ENCODE measurements at regions not wholly inside any gene's neighbourhood (a gene's known extent, or its start where the extent isn't known, plus 50 kb on each side); places are given as distances from the start of the nearest gene placed in this dataset.

- no peak for TF ChIP-seq EZH2phosphoT487 (IDR thresholded peaks at IDR 0.05; ENCODE audit: borderline replicate concordance, low read depth)
- TF ChIP-seq JUND (IDR thresholded peaks at IDR 0.05) = no peak
- TF ChIP-seq MAX (IDR thresholded peaks at IDR 0.05; ENCODE audit: low read depth) = no peak
- no peak for TF ChIP-seq IRF3 (IDR thresholded peaks at IDR 0.05; ENCODE audit: low read depth, low read length)
These were observed 55.9 kb upstream of the RTN4 start (continued) for GRCh38 chr2:55106148-55106547.

- H3F3A ChIP-seq (replicated peaks; ENCODE audit: insufficient read depth) = peaks cover 60% of the 10 kb centered on the region
- peak overlapping the region in 1 of 2 experiments; percentile 63; a peak in 1 of 4 replicates for H3K27ac ChIP-seq (ENCODE audit: low read depth in 2 of 2, low read length in 1 of 2)
- POLR2A ChIA-PET = no interaction called here
- no peak for DNase-seq
- TF ChIP-seq GATA2 (CRISPR knock-in tag; IDR thresholded peaks at IDR 0.05) (no peak), JUND (IDR thresholded peaks at IDR 0.05) (no peak), RFX5 (IDR thresholded peaks at IDR 0.05; ENCODE audit: low read length) (no peak), MAX (IDR thresholded peaks at IDR 0.05; ENCODE audit: low read depth) (no peak), ZBTB33 (IDR thresholded peaks at IDR 0.05; ENCODE audit: borderline replicate concordance, low read depth) (no peak), NRF1 (IDR thresholded peaks at IDR 0.05; ENCODE audit: low read depth, low read length) (no peak), SIN3A (IDR thresholded peaks at IDR 0.05; ENCODE audit: borderline replicate concordance, low read depth, low read length) (no peak), EZH2phosphoT487 (IDR thresholded peaks at IDR 0.05; ENCODE audit: borderline replicate concordance, low read depth) (no peak), FOXJ3 (CRISPR knock-in tag; IDR thresholded peaks at IDR 0.05) (no peak), IRF3 (IDR thresholded peaks at IDR 0.05; ENCODE audit: low read depth, low read length) (no peak), USF2 (IDR thresholded peaks at IDR 0.05; ENCODE audit: borderline replicate concordance, low read depth, low read length) (no peak), CTCF (IDR thresholded peaks at IDR 0.05) (no peak), RXRA (IDR thresholded peaks at IDR 0.05; ENCODE audit: borderline replicate concordance, low read depth) (no peak), TAF1 (IDR thresholded peaks at IDR 0.05; ENCODE audit: borderline replicate concordance, low read depth, low read length) (no peak), MEF2A (IDR thresholded peaks at IDR 0.05; ENCODE audit: borderline replicate concordance, low read depth) (no peak)
- H3K4me3 ChIP-seq (ENCODE audit: low read depth in 2 of 2, low read length in 1 of 2) = no peak overlapping the region
- peaks cover 12 to 65% of the 10 kb centered on the region in 2 experiments for H3K4me1 ChIP-seq (ENCODE audit: control insufficient read depth in 1 of 2, insufficient read depth in 2 of 2, low read depth in 1 of 2, low read length in 1 of 2)
- no peaks in the 10 kb centered on the region for H3K79me2 ChIP-seq (ENCODE audit: insufficient read depth)
- no peaks in the 10 kb centered on the region for H4K20me1 ChIP-seq (ENCODE audit: insufficient read depth)
- no peaks in the 10 kb centered on the region for H3K9me2 ChIP-seq
- WGBS (ENCODE audit: low lambda C conversion rate) = 73% methylated on average over 2 of the region's 2 CpGs
- H3K36me3 ChIP-seq (replicated peaks in 1 of 2; ENCODE audit: control insufficient read depth in 1 of 2, insufficient read depth in 2 of 2, low read length in 1 of 2) = no peaks in the 10 kb centered on the region
- no peak overlapping the region; the same call in 1 of the 2 replicates for H2AFZ ChIP-seq (ENCODE audit: low read depth)
- no peak overlapping the region for H3K4me2 ChIP-seq
- CTCF ChIA-PET = interaction anchor here (0.6 kb wide), 1 partner anchor 72 kb away, joined by 3 read pairs; no protein-coding TSS in a partner anchor
- no peaks in the 10 kb centered on the region for H3K27me3 ChIP-seq (ENCODE audit: insufficient read depth)
- no peaks in the 10 kb centered on the region for H3K9me3 ChIP-seq
- H3K9ac ChIP-seq = no peak overlapping the region
These were observed 55.2 kb upstream of the RTN4 start for GRCh38 chr2:55105456-55105855.

Measured in SK-N-SH (cell line).